AG08395 (cell line): ENCODE measurements at regions not wholly inside any gene's neighbourhood (a gene's known extent, or its start where the extent isn't known, plus 50 kb on each side); places are given as distances from the start of the nearest gene placed in this dataset.
A peak's percentile ranks its signal among the peaks of the same experiment; 100 is the strongest.

Experiments
- DNase-seq: peaks from one replicate; pipeline ENCODE4 v3.0.0; 2012; ENCODE audit warnings: mixed read lengths, low spot score

DNA sequence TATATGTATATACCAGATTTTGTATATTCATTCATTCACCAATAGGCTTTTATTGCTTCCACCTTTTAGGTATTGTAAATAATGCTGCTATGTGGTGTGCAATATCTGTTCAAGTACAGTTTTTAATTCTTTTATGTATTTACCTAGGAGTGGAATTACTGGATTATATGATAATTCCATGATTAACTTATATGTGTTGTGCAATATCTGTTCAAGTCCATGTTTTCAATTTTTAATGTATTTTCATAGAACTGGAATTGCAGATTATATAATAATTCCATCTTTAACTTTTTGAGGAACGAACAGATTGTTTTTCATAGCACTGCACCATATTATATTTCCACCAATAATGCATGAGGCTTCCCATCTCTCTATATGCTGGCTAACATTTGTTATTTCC is 50.6 kb upstream of the L3MBTL4 start:
- no peak for DNase-seq

DNA sequence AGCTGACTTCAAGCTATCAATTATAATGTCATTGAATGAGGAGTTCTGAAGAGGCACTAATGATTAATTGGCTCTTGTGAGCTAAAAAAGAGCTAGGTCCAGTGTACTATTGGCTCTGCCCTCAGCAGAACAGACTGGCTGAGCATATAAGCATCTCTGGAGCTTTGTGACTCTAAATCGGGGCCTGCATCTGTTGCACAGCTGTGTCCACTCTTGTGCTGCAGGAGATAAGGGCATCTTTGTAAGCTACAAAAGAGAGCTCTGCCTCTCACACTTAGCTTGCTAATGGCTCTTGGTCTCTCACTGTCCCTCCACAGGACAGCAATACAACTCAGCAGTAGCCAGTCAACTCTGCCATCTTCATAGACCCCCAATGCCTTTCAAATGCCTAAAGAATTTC is 61.5 kb upstream of the L3MBTL4 start:
- DNase-seq = no peak

DNA sequence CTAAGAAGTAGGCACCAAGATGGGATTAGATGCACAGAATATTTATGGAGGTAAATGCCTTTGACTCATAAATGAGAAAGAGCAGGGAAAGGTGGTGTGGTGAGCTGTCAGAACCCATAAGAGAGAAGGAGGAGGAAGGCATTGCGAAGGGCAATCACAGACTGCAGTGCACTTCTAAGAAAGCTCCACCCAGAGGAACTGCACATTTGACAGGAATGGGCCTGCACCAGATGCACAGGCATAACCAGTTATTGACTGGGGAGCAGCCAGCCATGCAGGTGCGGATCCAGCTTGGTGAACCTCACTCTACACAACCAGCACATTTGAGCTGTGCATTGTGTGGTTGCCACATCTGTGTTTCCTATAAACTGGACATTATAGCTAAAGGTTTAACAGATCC is 62.2 kb upstream of the L3MBTL4 start:
- DNase-seq = no peak

DNA sequence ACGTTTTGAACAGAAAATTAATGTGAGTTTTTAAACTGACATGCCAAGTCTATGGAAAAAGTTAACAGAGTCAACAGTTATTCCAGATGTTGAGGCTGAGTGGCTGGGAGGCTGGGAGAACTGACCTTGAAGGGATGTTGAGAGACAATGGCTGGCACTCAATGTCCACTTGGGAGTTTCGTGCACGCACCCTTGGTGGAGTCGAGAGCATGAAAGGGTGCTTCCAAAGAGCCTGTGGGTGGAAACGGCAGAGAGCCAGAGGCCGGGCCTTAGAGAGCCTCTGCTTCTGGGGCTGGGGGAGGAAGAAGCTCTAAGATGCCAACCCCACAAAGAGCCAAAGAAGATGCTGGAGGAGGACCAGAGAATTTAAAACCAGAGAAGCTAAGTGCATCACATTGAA is 63.4 kb upstream of the L3MBTL4 start:
- DNase-seq = no peak

DNA sequence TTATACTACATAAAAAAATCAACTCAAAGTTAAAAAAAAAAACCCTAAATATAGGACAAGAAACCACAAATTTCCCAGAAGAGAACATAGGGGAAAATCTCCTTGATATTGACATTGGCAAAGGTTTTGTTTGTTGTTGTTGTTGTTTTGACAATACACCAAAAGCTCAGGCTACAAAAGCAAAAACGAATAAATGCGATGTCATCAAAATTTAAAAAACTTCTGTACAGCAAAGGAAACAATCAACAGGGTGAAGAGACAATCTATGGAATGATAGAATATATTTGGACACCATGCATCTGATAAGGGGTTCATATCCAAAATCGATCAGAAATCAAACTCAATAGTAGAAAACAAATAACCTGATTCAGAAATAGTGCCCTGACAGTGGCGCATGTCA is 65.0 kb upstream of the L3MBTL4 start:
- DNase-seq = no peak

DNA sequence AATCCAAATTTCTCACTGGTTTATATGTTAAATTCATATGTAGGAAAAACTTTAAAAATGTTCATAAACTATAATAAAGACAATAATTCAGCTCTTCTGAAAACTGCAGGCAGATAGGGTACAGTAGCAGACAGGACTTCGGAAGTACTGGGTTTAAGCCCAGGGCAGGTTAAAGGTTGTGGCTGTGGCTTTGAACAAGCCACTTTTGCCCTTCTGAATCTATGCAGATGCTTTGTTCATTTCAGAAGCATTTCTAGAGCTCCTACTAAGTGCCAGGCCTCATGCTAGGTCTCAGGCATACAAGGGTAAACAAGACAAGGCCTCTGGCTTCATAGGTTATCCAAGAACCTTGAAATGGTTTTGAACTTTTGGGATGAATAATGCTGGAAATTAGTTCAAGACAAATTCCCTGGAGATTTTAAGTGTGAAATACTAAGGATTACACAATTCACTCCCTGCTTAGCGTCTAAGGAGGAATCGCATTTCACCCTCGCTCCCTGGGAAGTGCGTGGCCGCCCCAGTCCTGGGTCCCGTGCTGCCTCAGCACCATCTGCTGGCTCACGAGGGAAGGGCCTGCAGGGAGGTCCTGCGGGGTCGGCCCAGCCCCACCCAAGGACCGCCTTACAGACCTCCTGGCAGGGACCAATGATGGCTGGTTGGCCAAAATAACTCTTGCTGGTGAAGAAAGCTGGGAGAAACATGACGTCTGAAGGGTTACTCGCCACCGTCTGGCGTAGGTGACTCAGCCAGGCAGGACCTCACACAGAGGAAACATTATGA is 67.7 kb upstream of the L3MBTL4 start:
- peak; percentile 75 for DNase-seq

DNA sequence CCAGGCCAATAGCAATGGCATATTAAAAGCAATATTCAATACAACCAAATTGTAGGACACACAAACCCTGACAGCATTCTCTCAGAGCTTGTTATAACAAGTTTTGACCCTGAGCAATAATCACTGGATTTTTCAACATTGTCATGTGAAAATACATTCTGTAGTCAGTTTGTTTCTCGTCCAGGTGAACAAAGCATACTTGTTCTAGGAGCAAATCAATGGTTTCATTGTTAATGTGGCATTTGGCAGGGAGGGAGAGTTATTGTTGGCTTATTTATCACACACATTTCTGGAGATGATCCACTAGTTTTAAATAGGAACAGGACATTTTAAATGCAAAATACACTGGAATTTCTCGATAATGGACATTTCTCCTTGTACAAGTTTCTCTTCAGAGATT is 69.9 kb upstream of the L3MBTL4 start:
- no peak for DNase-seq

DNA sequence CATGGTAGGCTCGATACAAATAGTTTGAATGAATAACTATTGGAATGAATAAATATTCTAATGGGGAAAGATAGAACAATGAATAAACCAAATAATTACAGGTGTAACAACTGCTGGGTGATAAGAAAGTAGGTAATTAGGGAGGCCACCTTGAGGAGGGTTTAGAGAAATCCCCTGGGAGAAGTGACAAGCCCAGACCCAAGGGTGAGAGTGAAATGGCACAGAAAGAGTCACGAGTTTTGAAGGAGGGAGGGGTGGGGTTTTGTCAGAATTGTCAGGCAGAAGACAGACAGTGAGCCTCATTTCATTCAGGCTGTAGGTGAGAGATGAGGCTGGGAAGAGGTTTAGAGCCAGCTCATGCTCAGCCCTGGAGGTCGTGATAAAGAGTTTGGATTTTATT is 71.6 kb upstream of the L3MBTL4 start:
- no peak for DNase-seq

DNA sequence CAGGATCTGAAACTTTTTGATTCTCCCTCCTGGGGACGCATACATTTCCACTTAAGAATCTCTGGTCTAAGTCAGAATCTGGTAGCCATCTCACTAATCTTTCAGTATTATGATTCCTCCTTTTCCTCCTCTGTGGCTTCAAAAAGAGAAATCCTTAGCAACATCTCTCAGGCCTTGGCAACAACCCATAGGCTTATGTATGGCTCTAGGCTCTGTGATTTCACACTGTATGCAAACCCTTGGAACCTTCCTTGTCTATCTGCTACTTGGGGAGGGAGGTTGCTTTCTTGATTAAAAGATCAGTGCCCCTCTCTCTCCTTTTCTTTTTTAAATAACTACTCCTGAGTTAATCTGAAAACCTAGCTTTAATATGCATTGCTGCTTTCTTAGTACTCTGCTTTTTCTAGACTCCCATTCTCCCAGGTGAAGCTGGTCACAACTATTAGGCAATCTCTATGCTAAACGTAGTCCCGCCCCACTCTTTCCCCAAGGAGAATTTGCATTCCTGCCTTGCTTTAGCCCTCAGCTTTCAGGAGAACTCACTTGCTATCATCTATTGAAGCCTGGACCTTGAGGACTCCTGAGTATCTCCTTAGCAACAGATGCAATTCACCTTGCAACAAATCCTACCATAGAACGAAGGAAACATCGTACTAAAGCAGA is 72.2 kb upstream of the L3MBTL4 start:
- no peak for DNase-seq

DNA sequence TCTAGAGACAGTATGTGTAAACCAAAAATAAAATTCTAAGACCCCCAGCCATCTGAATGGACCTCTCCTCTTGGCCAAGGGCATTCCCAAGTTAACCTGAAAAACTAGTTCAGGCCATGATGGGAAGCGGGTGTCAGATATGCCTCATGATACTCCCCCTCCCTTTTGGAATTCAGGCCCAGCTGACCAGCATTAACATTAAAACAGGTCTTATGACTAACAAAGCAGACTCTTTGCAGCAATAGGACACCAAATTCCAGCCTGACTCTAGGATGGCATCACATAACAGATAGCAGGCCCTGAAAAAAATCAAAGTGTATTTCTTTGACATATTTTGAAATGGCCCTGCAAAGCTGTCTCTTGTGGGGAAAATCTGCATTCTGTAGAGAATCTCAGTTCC is 73.3 kb upstream of the L3MBTL4 start:
- DNase-seq = no peak

DNA sequence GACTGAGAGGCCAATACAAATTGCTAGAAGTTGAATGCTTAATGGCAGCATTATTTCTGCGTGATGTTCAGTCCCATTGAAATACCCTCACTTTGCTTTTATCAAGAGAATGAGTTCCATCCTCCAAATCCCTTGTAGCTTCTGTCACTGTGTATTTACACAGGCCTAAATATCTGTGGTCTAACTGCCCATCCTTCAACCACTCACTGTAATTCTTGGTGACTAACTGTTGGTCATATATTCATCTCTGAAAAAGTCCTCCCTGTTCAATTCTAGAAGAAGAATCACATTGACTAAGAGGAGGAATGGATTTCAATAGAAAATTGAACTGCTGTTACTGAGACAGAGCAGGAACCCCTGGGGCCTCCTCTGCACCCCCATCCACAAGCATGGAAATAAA is 74.2 kb upstream of the L3MBTL4 start:
- DNase-seq = no peak

DNA sequence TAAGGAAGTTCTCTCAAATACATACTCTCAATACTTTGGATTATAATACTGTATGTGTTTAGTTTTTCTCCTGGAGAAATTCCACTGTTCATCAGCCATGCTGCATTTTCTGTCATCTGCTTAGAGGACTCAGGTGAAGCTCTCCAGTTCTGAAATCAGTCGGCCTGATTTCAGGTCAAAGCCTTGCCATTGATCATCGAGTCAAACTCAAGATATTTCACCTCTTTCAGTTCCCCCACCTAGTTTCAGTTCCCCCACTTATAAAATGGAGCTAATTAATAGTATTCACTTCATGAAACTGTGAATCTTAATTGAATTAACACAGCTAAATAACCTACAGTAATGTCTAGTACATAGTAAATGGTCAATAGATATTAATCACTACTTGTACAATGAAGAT is 75.3 kb upstream of the L3MBTL4 start:
- no peak for DNase-seq

DNA sequence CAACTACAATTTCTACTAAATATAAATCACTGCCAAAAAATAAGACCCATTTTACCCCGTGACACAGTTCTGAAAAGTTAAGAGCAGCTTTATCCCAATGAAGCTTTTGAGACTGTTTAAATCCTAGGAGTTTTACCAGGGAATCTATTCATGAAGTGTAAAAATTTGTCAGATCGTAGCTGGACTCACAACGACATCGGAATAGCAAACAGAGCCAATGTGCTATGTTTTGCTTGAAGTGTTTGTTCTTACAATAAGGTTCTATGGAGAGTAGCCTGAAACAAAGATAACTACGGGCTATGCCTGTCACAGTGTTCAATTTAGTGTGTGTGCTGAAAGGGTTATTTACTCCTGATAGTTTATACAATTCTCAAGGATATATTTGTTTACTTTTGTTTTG is 78.5 kb upstream of the L3MBTL4 start:
- DNase-seq = no peak

DNA sequence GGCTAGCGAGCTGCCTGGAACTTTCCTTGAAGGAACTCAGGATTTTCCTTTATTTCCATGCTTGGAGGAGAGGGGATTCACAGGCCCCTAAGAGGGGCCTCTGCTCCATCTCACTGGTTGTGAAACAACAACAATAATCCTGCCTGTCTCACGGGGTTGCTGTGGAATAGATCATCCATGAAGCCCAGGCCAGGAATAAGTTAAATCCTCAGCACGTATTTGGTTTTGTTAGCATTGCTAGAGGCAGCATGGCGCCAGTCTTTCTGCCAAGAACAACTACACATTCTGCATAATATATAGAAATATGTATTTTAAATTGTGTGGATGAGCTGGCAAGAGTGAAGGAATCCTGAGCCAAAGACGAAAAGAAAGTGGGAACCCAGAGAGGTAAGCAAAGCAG is 80.8 kb upstream of the L3MBTL4 start:
- DNase-seq = no peak

DNA sequence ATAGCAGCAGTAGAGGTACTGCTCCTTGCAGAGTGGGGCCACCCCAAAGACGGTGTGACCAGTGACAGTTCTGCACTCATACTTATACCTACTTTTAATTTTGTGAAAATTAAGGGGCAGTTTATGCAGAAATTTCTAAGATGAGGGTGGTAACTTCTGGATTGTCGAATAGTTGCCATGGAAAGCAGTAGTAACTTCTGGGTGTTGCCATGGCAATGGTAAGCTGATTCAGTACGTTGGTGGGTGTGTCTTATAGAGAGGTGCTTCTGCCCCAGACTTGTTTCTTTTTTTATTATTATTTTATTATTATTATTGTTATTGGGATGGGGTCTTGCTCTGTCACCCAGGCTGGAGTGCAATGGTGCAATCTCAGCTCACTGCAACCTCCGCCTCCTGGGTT is 82.8 kb upstream of the L3MBTL4 start:
- DNase-seq = no peak

DNA sequence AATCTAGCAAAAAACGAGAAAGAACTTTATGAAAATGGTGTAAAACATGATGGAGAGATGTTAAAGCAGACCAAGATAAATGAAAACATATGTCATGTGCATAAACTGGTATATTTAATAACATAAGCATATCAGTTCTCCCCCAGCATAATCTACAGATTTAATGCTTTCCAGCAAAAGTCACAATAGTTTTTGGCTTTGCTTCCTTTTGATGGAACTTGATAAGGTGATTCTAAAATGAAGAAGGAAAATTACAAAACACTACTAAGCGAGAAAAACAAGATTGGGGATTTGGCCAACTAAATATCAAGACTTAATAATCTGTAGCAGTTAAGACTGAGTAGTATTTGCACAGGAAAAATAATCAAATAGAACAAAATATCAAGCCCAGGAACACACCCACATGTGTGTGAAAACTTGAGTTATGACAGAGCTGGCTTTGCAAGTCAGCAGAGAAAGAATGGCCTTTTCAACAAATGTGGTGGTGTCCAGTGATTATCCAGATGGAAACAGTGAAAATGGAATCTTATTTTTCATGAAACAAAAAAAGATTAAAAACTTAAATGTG is 83.7 kb upstream of the L3MBTL4 start:
- no peak for DNase-seq

DNA sequence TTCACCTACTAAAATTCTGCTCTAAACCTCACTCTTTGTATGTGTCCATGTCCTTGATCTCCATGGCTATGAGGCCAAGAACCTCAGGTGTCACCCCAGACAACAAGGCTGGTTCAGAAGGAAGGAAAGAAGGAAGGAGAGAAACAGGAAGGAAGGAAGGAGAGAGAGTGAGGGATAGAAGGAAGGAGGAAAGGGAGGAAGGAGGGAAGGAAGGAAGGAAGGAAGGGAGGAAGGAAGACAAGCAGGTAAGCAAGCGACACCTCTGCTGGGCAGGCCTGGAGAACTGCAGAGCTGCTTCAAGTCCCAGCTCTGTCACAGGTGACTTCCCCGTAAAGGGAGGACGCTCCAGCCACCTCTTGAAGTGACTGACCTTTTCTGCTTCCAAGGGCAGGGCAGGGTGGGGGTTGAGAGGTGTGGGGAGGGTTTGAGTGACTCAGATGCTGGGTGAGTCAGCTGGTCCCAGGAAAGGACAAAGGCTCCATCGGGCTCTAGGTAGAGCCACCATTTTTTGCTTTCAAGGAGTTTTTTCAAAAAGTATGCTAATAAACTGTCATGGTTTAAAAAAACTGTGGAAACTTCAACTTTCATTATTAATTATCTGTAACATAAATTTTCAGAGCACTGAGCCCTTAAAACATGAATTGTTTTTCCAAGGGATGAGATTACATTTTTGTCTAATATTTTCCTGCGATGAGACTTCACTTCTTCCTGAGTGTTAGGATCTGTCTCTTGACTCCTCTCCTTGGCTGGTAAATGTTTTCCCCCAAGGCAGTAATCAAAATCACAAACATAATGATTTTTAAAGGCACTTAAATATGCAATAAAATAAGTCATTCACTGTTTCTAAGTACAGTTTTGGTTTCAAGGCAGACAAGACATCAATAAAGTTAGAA is 90.1 kb upstream of the L3MBTL4 start:
- DNase-seq = no peak

DNA sequence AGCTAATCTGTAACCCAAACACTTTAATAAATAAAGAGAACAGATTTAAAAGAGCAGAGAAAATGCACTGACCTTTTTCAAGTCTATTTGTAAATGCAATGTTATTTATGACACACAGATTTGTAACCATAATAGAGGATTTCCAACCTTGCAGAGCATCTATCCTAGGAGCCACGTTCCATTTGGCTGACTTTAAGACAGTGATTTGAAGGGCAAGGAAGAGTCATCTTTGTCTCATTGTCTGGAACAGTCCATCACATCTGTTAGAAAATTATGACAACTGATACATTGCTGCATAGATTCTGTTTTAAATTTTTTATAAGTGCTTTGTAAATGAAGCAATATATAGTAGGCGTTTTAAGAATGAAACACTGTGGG is 90.8 kb upstream of the L3MBTL4 start:
- DNase-seq = no peak

DNA sequence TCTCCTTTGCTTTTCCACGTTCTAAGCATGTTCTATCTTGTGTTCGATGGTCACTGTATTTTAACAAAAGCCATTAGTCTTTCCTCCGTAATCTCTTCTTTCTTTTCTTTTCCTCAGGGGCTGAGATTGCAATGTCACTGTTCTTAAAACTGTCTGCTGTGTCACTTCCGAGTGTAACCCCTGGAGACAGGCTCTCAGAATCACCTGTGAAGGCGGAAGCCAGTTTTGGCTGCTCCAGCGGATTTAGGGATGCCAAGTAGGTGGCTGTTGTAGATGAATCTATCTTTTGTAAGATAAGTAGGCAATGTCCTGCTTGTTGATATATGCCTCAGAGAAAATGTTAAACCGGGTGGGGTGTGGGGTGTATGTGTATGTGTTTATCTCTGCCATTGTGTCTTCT is 94.7 kb upstream of the L3MBTL4 start:
- DNase-seq = no peak

DNA sequence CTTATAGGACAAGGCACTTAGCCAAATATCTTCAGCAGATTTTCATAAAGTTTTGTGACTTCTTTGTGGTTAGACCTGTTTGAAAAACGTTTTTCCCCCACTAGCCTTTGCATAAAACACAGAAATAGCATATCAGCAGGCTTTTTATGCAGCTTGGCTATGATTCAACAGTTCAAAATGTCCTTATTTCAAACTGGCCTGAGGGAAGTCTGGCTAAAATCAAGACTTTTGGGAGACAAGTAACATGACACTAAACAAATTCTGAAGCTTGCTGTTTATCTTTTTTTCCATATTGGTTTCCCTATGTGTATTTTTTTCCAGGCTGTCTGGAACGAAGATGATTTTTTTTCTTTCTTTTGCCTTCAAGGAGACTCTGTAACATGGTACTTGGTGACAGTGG is 95.1 kb upstream of the L3MBTL4 start:
- no peak for DNase-seq

DNA sequence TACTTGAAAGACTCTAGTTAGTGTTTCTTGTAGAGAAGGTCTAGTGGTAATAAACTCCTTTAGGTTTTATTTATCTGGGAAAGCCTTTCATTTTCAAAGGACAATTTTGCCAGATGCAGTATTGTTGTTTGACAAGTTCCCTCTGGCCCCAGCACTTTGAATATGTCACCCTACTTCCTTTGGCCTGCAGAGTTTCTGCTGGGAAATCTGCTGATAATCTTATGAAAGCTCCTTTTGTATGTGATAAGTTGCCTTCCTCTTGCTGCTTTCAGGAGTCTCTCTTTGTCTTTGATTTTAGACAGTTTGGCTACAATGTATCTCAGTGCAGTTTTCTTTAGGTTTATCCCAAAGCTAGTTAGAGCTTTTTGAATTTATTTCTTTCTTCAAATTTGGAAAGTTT is 106.2 kb upstream of the L3MBTL4 start:
- DNase-seq = no peak

DNA sequence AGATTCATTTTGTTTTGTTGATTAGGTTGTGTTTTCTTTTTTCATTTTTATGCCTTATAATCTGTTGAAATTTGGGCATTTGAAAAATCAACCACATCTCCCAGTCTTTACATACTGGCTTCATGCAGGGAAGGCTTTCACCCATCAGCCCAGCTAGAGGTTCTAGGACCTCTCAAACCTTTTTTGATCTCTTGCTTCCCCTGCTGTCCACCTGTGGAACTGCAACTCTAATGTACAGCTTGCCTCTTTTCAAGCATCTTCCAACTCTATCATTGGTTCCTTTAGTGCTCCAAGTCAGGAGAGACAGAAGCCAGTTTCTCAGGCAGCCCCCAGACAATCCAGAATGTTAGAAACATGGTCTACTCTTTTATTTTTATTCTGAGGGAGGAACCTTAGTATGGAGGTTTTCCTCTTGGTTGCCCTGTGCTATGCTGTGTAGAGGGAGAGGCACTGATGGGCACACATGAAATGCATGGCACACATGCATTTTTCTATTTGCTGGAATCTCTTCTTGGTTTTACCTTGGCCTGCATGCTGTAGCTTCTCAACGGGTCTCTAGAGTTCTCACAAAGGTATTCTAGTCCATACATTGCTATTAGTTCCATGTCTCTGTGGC is 107.2 kb upstream of the L3MBTL4 start:
- DNase-seq = peak; percentile 39
